AG04450 (cell line): ENCODE measurements at regions not wholly inside any gene's neighbourhood (a gene's known extent, or its start where the extent isn't known, plus 50 kb on each side); places are given as distances from the start of the nearest gene placed in this dataset.

ENCODE experiments used
- CTCF ChIA-PET: fragments of 300-600, 350-600 bp; formaldehyde crosslinking; extraction: SDS; loops from one replicate; lab custom pipeline; 2022; ENCODE audit warnings: antibody characterized with exemption, inconsistent platforms; lab: Charles Lee
- POLR2A ChIA-PET: fragments of 350-600 bp; formaldehyde crosslinking; extraction: SDS; loops from one replicate; lab custom pipeline; 2021; ENCODE audit warnings: antibody characterized with exemption, inconsistent platforms; lab: Yijun Ruan, JAX
- DNase-seq: peaks from one replicate; pipeline ENCODE4 v3.0.0-alpha.2; 2011; ENCODE audit warnings: low read depth, low spot score
- H3K27ac ChIP-seq: one replicate; pipeline ENCODE4 v1.5.1; 2012; ENCODE audit warnings: low read depth, low read length, control low read depth
- H3K27me3 ChIP-seq: one replicate; pipeline ENCODE4 v1.6.0; 2012; ENCODE audit warnings: low read length; ENCODE audit not compliant: control insufficient read depth, insufficient read depth
- H3K4me3 ChIP-seq: 2 replicates; pipeline ENCODE4 v1.5.1; 2011; ENCODE audit warnings: mild to moderate bottlenecking, low read depth, low read length, control low read depth
- H3K9me3 ChIP-seq: 2 replicates; pipeline ENCODE4 v1.5.1; 2012; ENCODE audit warnings: low read length; ENCODE audit not compliant: control insufficient read depth, insufficient read depth
- TF ChIP-seq, protein P1 (sequence below): IDR thresholded peaks from 2 replicates; pipeline ENCODE4 v1.5.1; 2011; ENCODE audit warnings: low read depth, low read length, control low read depth, inconsistent platforms

DNA sequence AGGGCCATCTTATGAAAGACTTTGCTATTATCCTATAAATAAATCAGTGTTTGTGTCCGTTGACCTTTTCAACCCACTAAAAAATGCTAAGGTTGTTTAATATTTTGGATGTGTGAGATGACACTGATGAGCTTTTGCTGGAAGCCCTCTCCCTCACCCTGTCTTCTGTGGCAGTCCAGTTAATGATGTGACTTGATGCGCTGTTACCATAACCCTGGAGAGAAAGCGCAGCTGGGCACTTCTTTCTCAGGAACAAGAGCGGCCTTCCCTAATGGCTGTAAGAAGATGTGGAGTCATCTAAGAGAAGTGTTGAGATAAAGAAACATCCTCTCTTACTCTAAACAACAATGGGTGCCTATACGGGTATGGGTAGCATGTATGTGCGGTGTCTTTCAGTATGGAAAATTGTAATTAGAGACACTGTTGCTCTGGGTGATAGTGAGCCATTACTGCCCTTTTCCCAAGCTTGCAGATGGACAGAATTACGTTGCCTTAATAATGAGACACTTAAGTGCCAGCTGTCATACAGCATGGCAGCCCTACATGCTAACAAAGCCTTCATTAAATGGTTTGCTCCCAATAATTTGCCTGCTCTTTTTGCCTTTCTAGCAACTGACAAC, 165.6 kb upstream of the NABP1 start:
- POLR2A ChIA-PET = interaction anchor here (0.7 kb wide), 1 partner anchor 464 kb away, joined by 5 read pairs; no protein-coding TSS in a partner anchor
- no peaks in the 10 kb centered on the region for H3K9me3 ChIP-seq
- DNase-seq = no peak
- no peak overlapping the region for H3K4me3 ChIP-seq
- no peak overlapping the region for H3K27ac ChIP-seq
- TF ChIP-seq, protein P1, sequence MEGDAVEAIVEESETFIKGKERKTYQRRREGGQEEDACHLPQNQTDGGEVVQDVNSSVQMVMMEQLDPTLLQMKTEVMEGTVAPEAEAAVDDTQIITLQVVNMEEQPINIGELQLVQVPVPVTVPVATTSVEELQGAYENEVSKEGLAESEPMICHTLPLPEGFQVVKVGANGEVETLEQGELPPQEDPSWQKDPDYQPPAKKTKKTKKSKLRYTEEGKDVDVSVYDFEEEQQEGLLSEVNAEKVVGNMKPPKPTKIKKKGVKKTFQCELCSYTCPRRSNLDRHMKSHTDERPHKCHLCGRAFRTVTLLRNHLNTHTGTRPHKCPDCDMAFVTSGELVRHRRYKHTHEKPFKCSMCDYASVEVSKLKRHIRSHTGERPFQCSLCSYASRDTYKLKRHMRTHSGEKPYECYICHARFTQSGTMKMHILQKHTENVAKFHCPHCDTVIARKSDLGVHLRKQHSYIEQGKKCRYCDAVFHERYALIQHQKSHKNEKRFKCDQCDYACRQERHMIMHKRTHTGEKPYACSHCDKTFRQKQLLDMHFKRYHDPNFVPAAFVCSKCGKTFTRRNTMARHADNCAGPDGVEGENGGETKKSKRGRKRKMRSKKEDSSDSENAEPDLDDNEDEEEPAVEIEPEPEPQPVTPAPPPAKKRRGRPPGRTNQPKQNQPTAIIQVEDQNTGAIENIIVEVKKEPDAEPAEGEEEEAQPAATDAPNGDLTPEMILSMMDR = no peak
- no peaks in the 10 kb centered on the region for H3K27me3 ChIP-seq
- CTCF ChIA-PET = interaction anchor here (1.3 to 2.4 kb wide), 4 partner anchors 9 to 460 kb away, joined by 7 to 22 read pairs (median 16); no protein-coding TSS in a partner anchor

DNA sequence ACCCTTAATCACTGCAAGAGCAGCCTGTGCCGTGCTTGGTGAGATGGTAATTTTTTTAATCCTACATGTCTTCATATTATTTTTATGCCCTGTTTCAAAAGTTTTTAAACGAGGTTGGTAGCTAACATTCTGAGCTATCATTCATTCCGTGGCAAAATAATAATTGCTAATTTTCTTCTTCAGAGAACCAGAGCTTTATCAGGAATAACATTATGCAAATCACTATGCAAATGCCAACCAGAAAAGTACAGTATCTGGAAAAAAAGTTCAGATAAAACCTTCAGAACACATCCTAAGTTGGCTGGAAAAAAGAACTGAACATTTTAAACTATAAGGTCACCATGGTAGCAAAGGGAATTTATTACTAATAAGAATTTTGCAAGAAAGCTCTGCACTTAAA, 165.1 kb upstream of the NABP1 start:
- no peak overlapping the region for H3K27ac ChIP-seq
- H3K4me3 ChIP-seq = no peak overlapping the region
- CTCF ChIA-PET = interaction anchor here (0.6 to 2.4 kb wide), 6 partner anchors 9 to 460 kb away, joined by 3 to 22 read pairs (median 8); no protein-coding TSS in a partner anchor
- no peaks in the 10 kb centered on the region for H3K27me3 ChIP-seq
- TF ChIP-seq, protein P1 = no peak
- no peaks in the 10 kb centered on the region for H3K9me3 ChIP-seq
- POLR2A ChIA-PET = no interaction called here
- DNase-seq = no peak

DNA sequence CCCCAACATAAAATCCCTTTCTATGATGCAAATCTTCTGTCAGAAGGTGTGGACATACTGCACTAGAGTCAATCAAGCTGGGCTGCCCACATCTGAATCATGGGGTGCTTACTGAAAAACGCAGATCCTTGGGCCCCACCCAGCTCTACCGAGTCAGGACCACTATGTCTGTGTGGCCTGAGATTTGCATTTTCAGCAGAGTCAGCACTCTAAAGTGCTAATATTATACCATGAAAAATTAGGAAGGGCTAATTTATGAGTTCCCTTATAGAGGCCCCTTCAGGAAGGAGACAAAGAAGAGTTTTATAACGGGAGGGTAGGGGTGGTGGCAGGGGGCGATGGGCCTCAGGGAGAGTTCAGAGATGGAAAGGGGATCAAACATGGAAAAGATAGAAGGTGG, 163.3 kb upstream of the NABP1 start:
- Histone ChIP-seq H3K27me3 (no peaks in the 10 kb centered on the region), H3K9me3 (no peaks in the 10 kb centered on the region), H3K27ac (no peak overlapping the region), H3K4me3 (no peak overlapping the region)
- TF ChIP-seq, protein P1 = no peak
- ChIA-PET POLR2A (no interaction called here), CTCF (interaction anchor here (1.3 to 4.3 kb wide), 5 partner anchors 13 to 462 kb away, joined by 4 to 27 read pairs (median 10); no protein-coding TSS in a partner anchor)
- DNase-seq = no peak

DNA sequence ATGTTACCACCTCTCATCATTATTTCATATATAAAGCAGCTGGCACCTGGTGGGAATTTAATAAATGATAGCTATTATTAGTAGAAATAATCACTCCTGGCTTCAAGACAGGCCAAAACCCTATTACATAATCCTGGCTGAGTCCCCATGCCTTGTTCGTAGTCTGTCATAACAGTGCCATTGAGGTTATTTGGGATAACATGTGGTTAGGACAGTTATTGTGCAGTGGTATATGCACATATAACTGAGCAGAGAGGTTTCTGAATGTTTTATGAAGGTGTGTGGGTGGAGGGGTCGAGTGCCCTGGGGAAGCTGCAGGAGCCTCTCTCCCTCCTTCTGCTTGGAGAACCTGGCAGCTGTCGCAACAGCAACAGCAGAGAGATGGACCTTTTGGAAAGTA, 162.4 kb upstream of the NABP1 start:
- TF ChIP-seq, protein P1 = no peak
- DNase-seq = no peak
- ChIA-PET POLR2A (no interaction called here), CTCF (interaction anchor here (1.1 to 4.3 kb wide), 5 partner anchors 14 to 463 kb away, joined by 3 to 27 read pairs (median 10); no protein-coding TSS in a partner anchor)
- H3K9me3 ChIP-seq = no peaks in the 10 kb centered on the region
- H3K27me3 ChIP-seq = no peaks in the 10 kb centered on the region
- no peak overlapping the region for H3K27ac ChIP-seq
- no peak overlapping the region for H3K4me3 ChIP-seq

DNA sequence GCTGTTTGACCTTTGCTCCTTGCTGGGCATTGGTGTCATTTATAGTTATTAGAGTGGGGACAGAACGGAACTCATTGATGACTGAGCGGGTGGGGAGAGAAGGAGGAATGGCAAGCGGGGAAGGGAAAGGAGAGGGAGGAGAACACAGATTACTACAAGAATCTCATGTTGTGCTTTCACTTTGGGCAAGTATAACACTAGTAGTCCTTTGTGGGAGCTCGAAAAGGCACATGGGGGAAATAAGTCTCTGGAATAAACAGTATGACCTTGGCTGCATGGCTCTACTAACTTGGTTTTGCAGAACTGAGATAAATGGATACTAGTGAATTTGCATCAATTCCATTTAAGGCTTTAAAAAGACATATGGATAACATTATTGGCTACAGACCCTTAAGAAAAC, 161.7 kb upstream of the NABP1 start:
- no peak overlapping the region for H3K27ac ChIP-seq
- H3K9me3 ChIP-seq = no peaks in the 10 kb centered on the region
- H3K27me3 ChIP-seq = no peaks in the 10 kb centered on the region
- TF ChIP-seq, protein P1 = no peak
- POLR2A ChIA-PET = no interaction called here
- DNase-seq = no peak
- CTCF ChIA-PET = interaction anchor here (0.5 to 4.3 kb wide), 6 partner anchors 15 to 504 kb away, joined by 3 to 27 read pairs (median 11); no protein-coding TSS in a partner anchor
- H3K4me3 ChIP-seq = no peak overlapping the region
